ENCODE measurements at regions not wholly inside any gene's neighbourhood (a gene's known extent, or its start where the extent isn't known, plus 50 kb on each side); places are given as distances from the start of the nearest gene placed in this dataset.

DNA sequence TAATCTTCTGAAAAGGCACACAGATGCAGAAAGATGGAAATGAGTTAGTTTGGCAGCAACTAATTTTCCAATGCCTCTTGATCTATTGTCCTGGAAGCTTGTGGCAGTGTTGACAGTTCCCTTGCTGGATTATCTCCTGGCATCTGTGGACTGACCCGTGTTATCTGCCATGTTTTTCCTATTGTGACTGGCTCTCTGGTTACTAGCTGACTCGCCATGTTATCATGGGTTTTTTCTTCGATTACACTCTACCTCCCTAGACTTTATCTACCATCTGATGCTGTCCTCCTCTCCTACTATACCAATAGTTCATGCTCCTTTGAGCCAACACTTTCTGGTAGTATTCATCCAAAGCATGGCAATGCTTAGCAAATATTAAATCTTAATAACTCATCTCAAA, 63.3 kb upstream of the FLRT2 start:
- no peaks in the 10 kb centered on the region for H3K36me3 Mint-ChIP-seq (ENCODE audit: insufficient read depth, unreplicated experiment)
- peaks cover 25% of the 10 kb centered on the region for H3K4me1 Mint-ChIP-seq (ENCODE audit: insufficient read depth, unreplicated experiment)
- TF ChIP-seq, protein P1, sequence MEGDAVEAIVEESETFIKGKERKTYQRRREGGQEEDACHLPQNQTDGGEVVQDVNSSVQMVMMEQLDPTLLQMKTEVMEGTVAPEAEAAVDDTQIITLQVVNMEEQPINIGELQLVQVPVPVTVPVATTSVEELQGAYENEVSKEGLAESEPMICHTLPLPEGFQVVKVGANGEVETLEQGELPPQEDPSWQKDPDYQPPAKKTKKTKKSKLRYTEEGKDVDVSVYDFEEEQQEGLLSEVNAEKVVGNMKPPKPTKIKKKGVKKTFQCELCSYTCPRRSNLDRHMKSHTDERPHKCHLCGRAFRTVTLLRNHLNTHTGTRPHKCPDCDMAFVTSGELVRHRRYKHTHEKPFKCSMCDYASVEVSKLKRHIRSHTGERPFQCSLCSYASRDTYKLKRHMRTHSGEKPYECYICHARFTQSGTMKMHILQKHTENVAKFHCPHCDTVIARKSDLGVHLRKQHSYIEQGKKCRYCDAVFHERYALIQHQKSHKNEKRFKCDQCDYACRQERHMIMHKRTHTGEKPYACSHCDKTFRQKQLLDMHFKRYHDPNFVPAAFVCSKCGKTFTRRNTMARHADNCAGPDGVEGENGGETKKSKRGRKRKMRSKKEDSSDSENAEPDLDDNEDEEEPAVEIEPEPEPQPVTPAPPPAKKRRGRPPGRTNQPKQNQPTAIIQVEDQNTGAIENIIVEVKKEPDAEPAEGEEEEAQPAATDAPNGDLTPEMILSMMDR (IDR thresholded peaks at IDR 0.05; ENCODE audit: unreplicated experiment): no peak
- H3K9me3 Mint-ChIP-seq (ENCODE audit: unreplicated experiment): no peaks in the 10 kb centered on the region
- no TSS peak for BruUV-seq (replicated peaks)
- H3K27me3 Mint-ChIP-seq (ENCODE audit: insufficient read depth, unreplicated experiment): no peaks in the 10 kb centered on the region
- ChIA-PET POLR2A (no interaction called here), CTCF (interaction anchor here (0.7 kb wide), 1 partner anchor 70 kb away, joined by 3 read pairs; no protein-coding TSS in a partner anchor)
- DNase-seq (ENCODE audit: unreplicated experiment): no peak
- intact Hi-C loops (cut with micrococcal nuclease): no loop called here
- H3K4me3 Mint-ChIP-seq (ENCODE audit: unreplicated experiment): no peak overlapping the region
- no peak overlapping the region for H3K27ac Mint-ChIP-seq (ENCODE audit: low read depth, unreplicated experiment)

DNA sequence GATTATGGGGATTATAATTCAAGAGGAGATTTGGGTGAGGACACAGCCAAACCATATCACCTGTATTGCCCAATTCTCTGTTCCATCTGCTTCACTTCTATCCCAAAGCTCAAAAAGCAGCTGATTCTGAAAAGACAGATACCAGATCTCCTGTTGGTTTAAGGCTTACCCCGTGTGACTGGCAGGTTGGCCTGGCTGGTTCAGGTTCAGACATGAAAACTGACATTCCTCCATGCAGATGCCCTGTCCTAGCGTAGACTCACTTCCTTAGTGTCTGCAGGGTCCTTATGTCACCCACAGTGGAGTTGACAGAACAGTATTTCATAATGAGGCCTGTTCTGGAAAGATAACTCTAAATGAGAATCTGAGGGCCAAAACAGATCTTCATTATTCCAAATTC, 61.1 kb upstream of the FLRT2 start:
- intact Hi-C loops (cut with micrococcal nuclease): no loop called here
- ChIA-PET CTCF (interaction anchor here (0.7 kb wide), 1 partner anchor 51 kb away, joined by 3 read pairs; no protein-coding TSS in a partner anchor), POLR2A (no interaction called here)
- H3K27ac Mint-ChIP-seq (ENCODE audit: low read depth, unreplicated experiment): no peak overlapping the region
- no peaks in the 10 kb centered on the region for H3K36me3 Mint-ChIP-seq (ENCODE audit: insufficient read depth, unreplicated experiment)
- TF ChIP-seq, protein P1 (IDR thresholded peaks at IDR 0.05; ENCODE audit: unreplicated experiment): no peak
- no peaks in the 10 kb centered on the region for H3K27me3 Mint-ChIP-seq (ENCODE audit: insufficient read depth, unreplicated experiment)
- H3K4me3 Mint-ChIP-seq (ENCODE audit: unreplicated experiment): no peak overlapping the region
- no peak for DNase-seq (ENCODE audit: unreplicated experiment)
- peaks cover 32% of the 10 kb centered on the region for H3K4me1 Mint-ChIP-seq (ENCODE audit: insufficient read depth, unreplicated experiment)
- no TSS peak for BruUV-seq (replicated peaks)
- no peaks in the 10 kb centered on the region for H3K9me3 Mint-ChIP-seq (ENCODE audit: unreplicated experiment)

DNA sequence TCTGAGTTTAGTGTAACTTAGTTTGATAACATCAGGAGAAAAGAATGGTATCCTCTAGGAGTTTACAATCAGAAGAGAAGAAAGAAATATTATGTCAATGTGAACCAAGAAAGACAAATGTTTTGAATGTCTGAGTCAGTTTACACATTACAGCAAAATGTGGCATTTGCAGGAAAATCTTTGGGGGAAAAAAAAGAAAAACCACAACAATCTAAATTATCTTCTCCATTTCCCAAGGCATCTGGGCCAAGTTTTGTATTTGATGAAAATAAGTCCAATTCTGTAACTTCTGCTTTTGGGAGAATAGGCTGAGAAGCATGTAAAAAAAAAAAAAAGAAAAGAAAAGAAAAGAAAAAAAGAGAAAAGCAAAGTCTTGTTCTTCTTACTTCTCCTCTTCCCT, 58.8 kb upstream of the FLRT2 start:
- H3K9me3 Mint-ChIP-seq (ENCODE audit: unreplicated experiment): no peaks in the 10 kb centered on the region
- no peaks in the 10 kb centered on the region for H3K36me3 Mint-ChIP-seq (ENCODE audit: insufficient read depth, unreplicated experiment)
- no peak for DNase-seq (ENCODE audit: unreplicated experiment)
- H3K4me1 Mint-ChIP-seq (ENCODE audit: insufficient read depth, unreplicated experiment): peaks cover 32% of the 10 kb centered on the region
- CTCF ChIA-PET: no interaction called here
- no peaks in the 10 kb centered on the region for H3K27me3 Mint-ChIP-seq (ENCODE audit: insufficient read depth, unreplicated experiment)
- TF ChIP-seq, protein P1 (IDR thresholded peaks at IDR 0.05; ENCODE audit: unreplicated experiment): no peak
- POLR2A ChIA-PET: interaction anchor here (1.2 kb wide), 1 partner anchor 20 kb away, joined by 3 read pairs; no protein-coding TSS in a partner anchor
- no peak overlapping the region for H3K27ac Mint-ChIP-seq (ENCODE audit: low read depth, unreplicated experiment)
- H3K4me3 Mint-ChIP-seq (ENCODE audit: unreplicated experiment): no peak overlapping the region
- intact Hi-C loops (cut with micrococcal nuclease): no loop called here
- no TSS peak for BruUV-seq (replicated peaks)

DNA sequence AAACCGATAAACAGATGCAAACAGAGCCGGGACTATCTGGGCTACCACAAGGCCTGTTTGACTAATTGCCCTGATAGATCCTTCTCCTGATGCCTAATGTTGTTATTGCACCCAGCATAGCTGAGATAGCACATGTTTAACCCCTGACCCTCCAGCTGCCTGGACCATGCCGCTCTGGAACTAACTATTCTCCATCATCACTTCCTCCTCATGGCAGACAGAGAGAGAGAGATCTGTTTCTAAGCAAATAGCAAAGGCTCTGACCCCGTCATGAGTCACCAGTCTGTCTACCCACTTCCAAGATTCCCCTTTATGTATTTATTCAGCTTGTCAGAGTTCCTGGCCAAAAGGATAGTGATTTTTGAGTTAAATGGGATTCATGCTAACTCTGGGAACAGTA, 58.2 kb upstream of the FLRT2 start:
- DNase-seq (ENCODE audit: unreplicated experiment): peak; percentile 65
- ChIA-PET POLR2A (interaction anchor here (0.7 kb wide), 3 partner anchors 23 to 1949 kb away, joined by 3 read pairs; no protein-coding TSS in a partner anchor), CTCF (no interaction called here)
- Mint-ChIP-seq H3K9me3 (ENCODE audit: unreplicated experiment) (no peaks in the 10 kb centered on the region), H3K4me1 (ENCODE audit: insufficient read depth, unreplicated experiment) (peaks cover 29% of the 10 kb centered on the region), H3K4me3 (ENCODE audit: unreplicated experiment) (no peak overlapping the region), H3K27ac (ENCODE audit: low read depth, unreplicated experiment) (peak overlapping the region; percentile 28), H3K36me3 (ENCODE audit: insufficient read depth, unreplicated experiment) (no peaks in the 10 kb centered on the region), H3K27me3 (ENCODE audit: insufficient read depth, unreplicated experiment) (no peaks in the 10 kb centered on the region)
- no TSS peak for BruUV-seq (replicated peaks)
- intact Hi-C loops (cut with micrococcal nuclease): no loop called here
- TF ChIP-seq, protein P1 (IDR thresholded peaks at IDR 0.05; ENCODE audit: unreplicated experiment): no peak
